HEK293T (cell line): ENCODE measurements at regions not wholly inside any gene's neighbourhood (a gene's known extent, or its start where the extent isn't known, plus 50 kb on each side); places are given as distances from the start of the nearest gene placed in this dataset.

Source experiments
- FOXK2 ChIP-seq: fragments of 450-650 bp; IDR thresholded peaks from 2 replicates; pipeline ENCODE4 v1.6.1; 2016; ENCODE audit warnings: mild to moderate bottlenecking
- HDGF ChIP-seq: fragments of 450-650 bp; IDR thresholded peaks from 2 replicates; pipeline ENCODE4 v1.6.1; 2017; ENCODE audit warnings: antibody characterized with exemption, borderline replicate concordance
- PKNOX1 ChIP-seq: fragments of 450-650 bp; IDR thresholded peaks from 2 replicates; pipeline ENCODE4 v1.6.1; 2016
- SUZ12 ChIP-seq: fragments of 450-650 bp; IDR thresholded peaks from 2 replicates; pipeline ENCODE4 v1.6.1; 2016; ENCODE audit warnings: mild to moderate bottlenecking

- TF ChIP-seq FOXK2 (no peak), PKNOX1 (no peak), SUZ12 (no peak), HDGF (no peak)
Observed at GRCh38 chr7:54337466-54337865, 204.7 kb upstream of the VSTM2A start.
